ENCODE measurements at regions not wholly inside any gene's neighbourhood (a gene's known extent, or its start where the extent isn't known, plus 50 kb on each side); places are given as distances from the start of the nearest gene placed in this dataset.

DNA sequence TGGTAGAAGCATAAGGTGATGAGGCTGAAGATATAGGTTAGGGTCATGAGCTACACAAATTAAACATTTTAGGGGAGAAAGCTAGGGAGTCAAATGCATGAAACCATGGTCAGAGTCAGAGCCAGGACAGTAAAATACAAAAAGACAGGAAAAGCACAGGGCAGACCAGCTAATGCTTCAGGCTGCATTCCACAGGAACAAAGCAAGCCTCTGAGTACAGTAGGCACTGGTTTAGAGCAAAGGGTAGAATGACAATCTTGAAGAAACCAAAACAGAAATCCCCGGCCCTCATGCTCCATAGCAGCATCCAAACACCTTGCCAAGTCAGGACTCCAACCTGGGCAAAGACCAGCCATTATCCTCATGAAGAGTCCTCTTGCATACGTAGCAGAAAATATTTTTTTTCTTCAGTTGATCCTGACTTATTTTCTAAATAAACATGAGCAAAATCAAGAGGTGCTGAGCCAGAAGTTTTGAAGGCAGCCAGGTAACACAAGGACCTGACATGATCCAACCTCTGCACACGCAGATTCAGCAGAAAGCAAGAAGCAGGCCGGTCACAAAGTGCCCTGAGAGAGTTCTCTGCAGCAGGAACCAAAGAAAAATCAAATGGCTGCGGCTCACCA, 273.1 kb downstream of the TTLL7 start:
- DNase-seq (ENCODE audit: low read depth), result no peak

DNA sequence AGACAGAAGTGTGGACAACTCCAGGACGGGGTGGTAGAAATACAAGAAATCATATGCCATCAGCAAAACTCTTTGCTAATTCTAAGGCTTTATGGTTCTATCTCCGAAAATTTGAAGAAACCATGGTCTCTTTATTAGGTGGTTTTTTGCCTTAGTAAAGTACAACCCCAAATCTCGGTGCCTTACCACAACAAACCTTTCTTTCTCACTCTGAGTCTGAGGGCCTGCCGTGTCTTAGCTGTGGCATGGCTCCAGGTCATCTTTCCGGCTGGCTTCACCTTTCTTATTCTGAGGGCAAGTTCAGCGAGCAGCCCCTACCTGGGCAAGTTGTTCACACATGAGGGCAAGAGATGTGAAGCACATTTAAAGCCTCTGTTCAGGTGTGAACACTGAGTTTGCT, 280.6 kb downstream of the TTLL7 start:
- DNase-seq (ENCODE audit: low read depth), result no peak

GRCh38 chr1:83717785-83718184, 281.1 kb downstream of the TTLL7 start:
- no peak for DNase-seq (ENCODE audit: low read depth)

GRCh38 chr1:83716641-83717040, 282.3 kb downstream of the TTLL7 start:
- DNase-seq (ENCODE audit: low read depth), result no peak

- no peak for DNase-seq (ENCODE audit: low read depth)
Observed at GRCh38 chr1:83715550-83715949, 283.4 kb downstream of the TTLL7 start.

GRCh38 chr1:83709662-83710061, 289.3 kb downstream of the TTLL7 start:
- DNase-seq (ENCODE audit: low read depth), result no peak

DNA sequence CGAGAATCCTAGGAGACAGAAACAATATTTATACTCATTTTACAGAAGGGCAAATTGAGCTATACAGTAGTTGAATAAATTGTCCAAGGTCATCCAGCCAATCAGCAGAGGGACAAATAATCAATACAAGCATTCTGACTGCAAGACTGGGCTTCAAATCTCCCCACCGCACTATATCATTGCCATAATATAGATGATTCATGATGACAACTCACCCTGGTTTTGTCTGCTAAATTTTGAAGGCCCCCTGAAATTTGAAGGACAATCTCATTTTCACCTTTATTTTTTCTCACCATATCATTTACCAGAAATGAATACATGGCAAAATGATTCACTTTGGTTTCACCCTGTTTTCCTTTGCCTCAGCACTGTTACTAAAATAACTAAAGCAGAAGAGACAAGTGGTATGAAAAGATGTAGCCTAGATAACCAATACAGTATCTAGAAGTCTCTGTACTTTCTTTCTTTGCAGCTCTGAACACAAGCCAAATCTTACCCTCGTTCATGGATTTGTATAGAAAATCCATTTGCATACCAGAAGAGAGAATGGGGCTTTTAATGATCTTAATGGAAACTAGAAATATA, 292.5 kb downstream of the TTLL7 start:
- no peak for DNase-seq (ENCODE audit: low read depth)

- no peak for DNase-seq (ENCODE audit: low read depth)
Observed at GRCh38 chr1:83705091-83705490, 293.8 kb downstream of the TTLL7 start.

GRCh38 chr1:83704350-83704749, 294.6 kb downstream of the TTLL7 start:
- no peak for DNase-seq (ENCODE audit: low read depth)

DNA sequence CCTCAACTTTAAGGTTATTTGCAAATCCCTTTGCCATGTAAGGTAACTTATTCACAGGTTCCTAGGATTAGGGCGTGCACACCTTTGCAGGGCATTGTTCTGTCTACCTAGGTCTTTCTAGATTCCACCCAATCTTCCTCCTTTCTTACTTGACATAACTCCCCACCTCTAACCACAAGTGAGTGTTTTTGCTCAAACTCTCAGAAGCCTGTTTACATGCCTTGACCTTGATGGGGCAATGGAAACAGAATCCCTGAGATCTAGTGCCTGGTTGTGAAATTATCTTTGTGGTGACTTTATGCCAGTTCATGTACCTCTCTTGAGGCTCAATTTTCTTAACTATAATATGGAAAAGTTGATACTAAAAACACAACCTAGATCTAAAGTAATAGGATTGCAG, 296.6 kb downstream of the TTLL7 start:
- no peak for DNase-seq (ENCODE audit: low read depth)

DNA sequence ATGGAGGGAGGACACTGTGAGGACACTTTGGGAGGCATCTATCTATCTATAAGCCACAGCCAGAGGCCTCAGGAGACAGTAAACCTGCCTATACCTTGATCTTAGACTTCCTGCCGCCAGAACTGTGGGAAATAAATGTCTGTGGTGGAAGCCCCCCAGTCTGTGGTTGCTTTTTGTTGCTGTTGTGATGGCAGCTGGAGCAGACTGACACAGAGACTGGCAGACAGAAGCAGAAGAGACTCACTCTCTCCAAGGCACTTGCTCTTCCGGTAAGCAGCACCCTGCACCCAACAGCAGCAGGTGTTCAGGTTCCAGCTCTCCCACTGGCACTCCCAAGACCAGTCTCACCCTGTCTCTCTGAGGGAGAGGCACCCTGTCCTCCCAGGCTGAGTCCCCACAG, 297.6 kb downstream of the TTLL7 start:
- DNase-seq (ENCODE audit: low read depth), result no peak

DNA sequence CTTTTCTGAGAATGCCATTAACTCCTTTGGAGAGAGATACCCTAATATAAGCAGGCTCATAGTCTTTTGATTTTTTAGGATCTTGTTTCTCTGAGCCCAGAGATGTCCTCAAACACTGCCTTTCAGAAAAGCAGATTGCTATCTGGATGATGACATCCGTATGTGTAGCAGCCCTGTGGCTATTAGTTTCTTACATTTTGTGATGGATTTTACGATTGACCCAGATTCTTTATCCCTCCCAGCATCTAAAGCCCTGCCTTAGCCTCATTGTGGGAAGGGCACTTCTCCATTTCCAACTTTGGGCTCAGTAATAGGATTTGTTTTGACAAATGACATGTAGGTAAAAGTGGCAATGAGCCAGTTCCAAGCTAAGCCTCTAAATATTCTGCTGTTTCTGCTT, 300.3 kb downstream of the TTLL7 start:
- no peak for DNase-seq (ENCODE audit: low read depth)

- DNase-seq (ENCODE audit: low read depth), result no peak
Observed at GRCh38 chr1:83697961-83698360, 301.0 kb downstream of the TTLL7 start.

GRCh38 chr1:83697220-83697619, 301.7 kb downstream of the TTLL7 start:
- DNase-seq (ENCODE audit: low read depth), result no peak

GRCh38 chr1:83694449-83694848, 304.5 kb downstream of the TTLL7 start:
- DNase-seq (ENCODE audit: low read depth), result no peak

GRCh38 chr1:83693427-83694126, 305.4 kb downstream of the TTLL7 start:
- DNase-seq (ENCODE audit: low read depth), result peak; percentile 7

GRCh38 chr1:83692524-83693381, 306.2 kb downstream of the TTLL7 start:
- peak; percentile 72 for DNase-seq (ENCODE audit: low read depth)

DNA sequence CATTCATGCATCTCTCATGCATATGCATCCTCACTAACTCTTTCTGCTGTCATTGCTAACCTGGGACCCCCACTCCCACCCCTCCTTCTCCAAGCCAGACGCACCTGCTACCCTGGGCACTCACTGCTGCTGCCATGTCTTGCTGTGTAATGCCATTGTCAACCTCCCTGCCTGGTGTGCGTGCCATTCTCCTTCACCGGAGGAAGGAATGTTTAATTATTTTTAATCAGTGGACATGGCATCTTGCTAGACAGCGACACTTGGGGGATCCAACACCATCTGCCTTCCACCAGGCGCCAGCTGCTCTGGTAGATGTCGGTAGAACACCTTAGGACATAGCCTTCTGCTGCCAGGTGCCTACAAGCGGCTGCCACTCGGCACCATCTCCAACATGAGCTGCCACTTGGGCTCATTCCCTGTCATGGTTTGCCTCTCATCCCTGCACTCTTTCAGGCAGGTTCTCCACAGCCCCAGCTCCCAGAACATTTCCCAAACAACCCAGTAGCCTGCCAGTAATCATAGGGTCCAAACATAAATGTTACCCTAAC, 306.9 kb downstream of the TTLL7 start:
- DNase-seq (ENCODE audit: low read depth), result no peak

DNA sequence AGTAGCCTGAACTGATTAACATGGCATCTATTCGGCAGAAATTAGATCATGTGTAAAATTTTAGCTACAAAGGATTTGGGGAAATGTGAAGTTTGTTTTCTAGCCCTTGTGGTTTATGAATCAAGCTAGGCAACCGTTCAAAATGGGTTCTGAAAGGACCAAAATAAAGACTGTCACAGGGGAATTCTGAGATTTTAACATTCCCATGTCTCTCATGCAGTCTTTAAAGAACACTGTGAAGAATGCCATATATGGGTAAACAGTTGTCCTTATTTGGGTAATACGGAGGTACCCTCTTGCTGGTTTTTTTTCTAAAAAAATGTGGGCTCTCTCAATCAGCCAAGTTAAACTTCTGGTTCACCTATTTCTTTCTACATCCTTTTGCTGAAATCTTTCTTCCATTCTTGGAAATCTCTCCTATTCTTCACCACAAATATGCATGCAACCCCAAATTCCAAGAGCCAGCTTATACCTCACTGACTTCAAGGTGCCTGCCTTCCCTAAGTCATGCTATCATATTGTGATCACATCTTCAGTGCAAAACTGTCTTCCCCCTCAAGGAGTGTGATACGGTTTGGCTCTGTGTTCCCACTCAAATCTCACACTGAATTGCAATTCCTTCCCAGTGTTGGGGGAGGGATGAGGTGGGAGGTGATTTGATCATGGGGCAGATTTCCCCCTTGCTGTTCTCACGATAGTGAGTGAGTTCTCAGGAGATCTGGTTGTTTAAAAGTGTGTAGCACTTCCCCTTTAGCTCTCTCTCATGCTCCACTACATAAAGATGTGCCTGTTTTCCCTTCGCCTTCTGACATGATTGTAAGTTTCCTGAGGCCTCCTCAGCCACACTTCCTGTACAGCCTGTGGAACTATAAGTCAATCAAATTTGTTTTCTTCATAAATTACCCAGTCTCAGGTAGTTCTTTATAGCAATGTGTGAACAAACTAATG, 308.7 kb downstream of the TTLL7 start:
- DNase-seq (ENCODE audit: low read depth), result peak; percentile 24

GRCh38 chr1:83682132-83682531, 316.8 kb downstream of the TTLL7 start:
- no peak for DNase-seq (ENCODE audit: low read depth)

DNA sequence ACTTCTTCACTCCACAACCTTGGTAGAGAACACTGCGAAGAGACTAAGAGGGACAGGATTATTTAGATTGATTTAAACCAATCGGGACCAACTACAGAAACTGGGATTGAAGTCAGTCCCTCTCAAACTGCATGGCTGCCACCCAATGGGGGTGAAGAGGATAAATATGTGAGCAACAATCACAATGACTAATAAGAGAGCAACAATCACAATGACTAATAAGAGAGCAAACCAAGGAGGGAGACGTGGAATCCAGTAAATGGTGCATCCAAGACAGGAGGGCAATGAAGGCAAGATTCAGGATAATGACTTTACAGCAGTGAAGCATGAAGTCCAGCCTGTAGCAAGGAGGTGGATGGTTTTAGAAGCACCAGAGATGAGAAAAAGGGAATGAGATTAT, 322.8 kb downstream of the TTLL7 start:
- peak; percentile 29 for DNase-seq (ENCODE audit: low read depth)
